Osteocyte (in vitro differentiated cells): ENCODE measurements at regions not wholly inside any gene's neighbourhood (a gene's known extent, or its start where the extent isn't known, plus 50 kb on each side); places are given as distances from the start of the nearest gene placed in this dataset.

Source experiments
- DNase-seq: peaks from one replicate; pipeline ENCODE4 v3.0.0; 2021; ENCODE audit warnings: mixed read lengths; ENCODE audit not compliant: unreplicated experiment; ENCODE audit errors: extremely low spot score
- H3K27ac Mint-ChIP-seq: one replicate; pipeline ENCODE4 v1.8.0; 2021; ENCODE audit warnings: mild to moderate bottlenecking, mixed read lengths; ENCODE audit not compliant: unreplicated experiment
- H3K27me3 Mint-ChIP-seq: one replicate; pipeline ENCODE4 v1.8.0; 2021; ENCODE audit warnings: mixed read lengths; ENCODE audit not compliant: unreplicated experiment
- H3K36me3 Mint-ChIP-seq: one replicate; pipeline ENCODE4 v1.8.0; 2021; ENCODE audit warnings: mixed read lengths; ENCODE audit not compliant: unreplicated experiment
- H3K4me1 Mint-ChIP-seq: one replicate; pipeline ENCODE4 v1.8.0; 2021; ENCODE audit warnings: mixed read lengths; ENCODE audit not compliant: unreplicated experiment
- H3K4me3 Mint-ChIP-seq: one replicate; pipeline ENCODE4 v1.8.0; 2021; ENCODE audit warnings: mild to moderate bottlenecking, moderate library complexity, mixed read lengths; ENCODE audit not compliant: unreplicated experiment
- H3K9me3 Mint-ChIP-seq: one replicate; pipeline ENCODE4 v1.8.0; 2021; ENCODE audit warnings: mixed read lengths; ENCODE audit not compliant: unreplicated experiment
- TF ChIP-seq, protein P1 (sequence below): fragments of 200-600 bp; sonication (generic); IDR thresholded peaks from 2 replicates; pipeline ENCODE4 v1.5.0; 2021; ENCODE audit warnings: antibody characterized with exemption, mild to moderate bottlenecking, moderate library complexity

DNA sequence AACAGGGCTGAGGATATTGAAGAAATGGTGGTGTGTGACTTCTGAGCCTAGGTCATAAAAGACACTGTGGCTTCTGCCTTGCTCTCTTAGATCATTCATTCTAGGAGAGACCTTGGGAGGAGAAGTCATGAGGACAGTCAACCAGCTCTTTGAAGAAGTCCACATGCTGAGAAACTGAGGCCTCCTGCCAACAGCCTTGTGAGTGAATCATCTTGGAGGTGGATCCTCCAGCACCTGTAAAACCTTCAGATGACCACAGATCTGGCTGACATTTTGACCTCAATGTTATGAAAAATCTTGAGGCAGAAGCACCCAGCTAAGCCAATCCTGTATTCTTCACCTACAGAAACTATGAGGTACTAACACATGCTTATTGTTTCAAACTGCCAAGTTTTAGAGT is 165.9 kb downstream of the CARTPT start:
- no peak for DNase-seq
- Mint-ChIP-seq H3K27ac (no peak overlapping the region), H3K36me3 (no peaks in the 10 kb centered on the region), H3K4me3 (no peak overlapping the region), H3K9me3 (no peaks in the 10 kb centered on the region), H3K27me3 (peaks cover 12% of the 10 kb centered on the region), H3K4me1 (peaks cover 44% of the 10 kb centered on the region)
- TF ChIP-seq, protein P1, sequence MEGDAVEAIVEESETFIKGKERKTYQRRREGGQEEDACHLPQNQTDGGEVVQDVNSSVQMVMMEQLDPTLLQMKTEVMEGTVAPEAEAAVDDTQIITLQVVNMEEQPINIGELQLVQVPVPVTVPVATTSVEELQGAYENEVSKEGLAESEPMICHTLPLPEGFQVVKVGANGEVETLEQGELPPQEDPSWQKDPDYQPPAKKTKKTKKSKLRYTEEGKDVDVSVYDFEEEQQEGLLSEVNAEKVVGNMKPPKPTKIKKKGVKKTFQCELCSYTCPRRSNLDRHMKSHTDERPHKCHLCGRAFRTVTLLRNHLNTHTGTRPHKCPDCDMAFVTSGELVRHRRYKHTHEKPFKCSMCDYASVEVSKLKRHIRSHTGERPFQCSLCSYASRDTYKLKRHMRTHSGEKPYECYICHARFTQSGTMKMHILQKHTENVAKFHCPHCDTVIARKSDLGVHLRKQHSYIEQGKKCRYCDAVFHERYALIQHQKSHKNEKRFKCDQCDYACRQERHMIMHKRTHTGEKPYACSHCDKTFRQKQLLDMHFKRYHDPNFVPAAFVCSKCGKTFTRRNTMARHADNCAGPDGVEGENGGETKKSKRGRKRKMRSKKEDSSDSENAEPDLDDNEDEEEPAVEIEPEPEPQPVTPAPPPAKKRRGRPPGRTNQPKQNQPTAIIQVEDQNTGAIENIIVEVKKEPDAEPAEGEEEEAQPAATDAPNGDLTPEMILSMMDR: no peak

DNA sequence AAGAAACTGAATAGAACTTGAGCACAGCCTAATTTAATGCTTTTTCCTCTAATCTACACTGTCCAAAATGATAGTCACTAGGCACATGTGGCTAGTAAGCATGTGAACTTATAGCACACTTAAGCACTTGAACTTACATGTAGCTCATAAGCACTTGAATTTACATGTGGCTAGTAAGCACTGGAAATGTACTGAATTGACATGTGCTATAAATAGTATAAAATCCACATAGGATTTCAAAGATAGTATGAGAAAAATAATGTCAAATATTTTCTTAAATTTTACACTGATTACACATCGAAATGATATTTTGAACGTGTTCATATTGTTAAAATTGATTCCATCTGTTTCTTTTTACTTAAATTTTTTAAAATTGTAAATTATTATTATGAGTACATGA is 167.3 kb downstream of the CARTPT start:
- Mint-ChIP-seq H3K9me3 (no peaks in the 10 kb centered on the region), H3K36me3 (no peaks in the 10 kb centered on the region), H3K4me3 (no peak overlapping the region), H3K4me1 (peaks cover 32% of the 10 kb centered on the region), H3K27ac (no peak overlapping the region), H3K27me3 (peaks cover 20% of the 10 kb centered on the region)
- no peak for DNase-seq
- TF ChIP-seq, protein P1: no peak

DNA sequence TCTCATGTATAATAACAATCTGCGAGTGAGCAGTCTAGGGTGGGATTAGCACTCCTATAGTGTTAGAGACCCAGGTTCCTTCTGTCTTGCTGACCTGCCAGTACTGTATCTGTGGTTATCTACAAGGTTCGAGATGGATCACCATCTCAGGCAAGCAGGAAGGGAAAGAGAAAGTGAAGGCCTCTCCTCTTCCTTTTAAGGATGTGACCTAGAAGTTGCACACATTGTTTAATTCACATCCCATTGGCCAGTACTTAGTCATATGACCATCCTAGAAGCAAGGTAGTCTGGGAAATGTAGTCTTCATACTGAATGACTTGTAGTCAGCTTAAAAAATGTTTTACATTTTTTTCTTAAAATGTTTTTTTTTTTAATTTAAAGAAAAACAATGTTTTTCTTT is 168.6 kb downstream of the CARTPT start:
- Mint-ChIP-seq H3K9me3 (no peaks in the 10 kb centered on the region), H3K36me3 (no peaks in the 10 kb centered on the region), H3K27ac (peak overlapping the region; percentile 63), H3K4me1 (peaks cover 31% of the 10 kb centered on the region), H3K4me3 (no peak overlapping the region), H3K27me3 (peaks cover 20% of the 10 kb centered on the region)
- DNase-seq: no peak
- TF ChIP-seq, protein P1: no peak

DNA sequence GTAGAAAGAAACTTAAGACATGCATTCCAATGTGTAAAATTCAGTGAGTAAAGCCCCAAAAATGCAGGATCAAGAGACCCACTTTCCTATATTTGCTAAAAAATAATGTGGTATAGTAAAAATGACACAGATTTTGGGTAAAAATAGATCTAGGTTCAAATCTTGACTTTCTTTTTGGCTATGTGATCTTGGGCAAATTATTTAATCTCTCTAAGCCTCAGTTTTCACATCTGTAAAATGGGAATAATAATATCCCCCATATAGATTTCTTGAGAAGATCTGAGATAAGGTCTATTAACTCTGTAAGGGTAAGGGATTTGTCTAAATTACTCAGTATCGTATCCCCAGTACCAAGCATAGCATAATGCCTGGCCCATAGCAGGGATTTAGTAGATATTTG is 172.3 kb downstream of the CARTPT start:
- Mint-ChIP-seq H3K27me3 (peaks cover 29% of the 10 kb centered on the region), H3K27ac (no peak overlapping the region), H3K4me3 (no peak overlapping the region), H3K4me1 (peaks cover 10% of the 10 kb centered on the region), H3K9me3 (no peaks in the 10 kb centered on the region), H3K36me3 (no peaks in the 10 kb centered on the region)
- DNase-seq: no peak
- TF ChIP-seq, protein P1: no peak

DNA sequence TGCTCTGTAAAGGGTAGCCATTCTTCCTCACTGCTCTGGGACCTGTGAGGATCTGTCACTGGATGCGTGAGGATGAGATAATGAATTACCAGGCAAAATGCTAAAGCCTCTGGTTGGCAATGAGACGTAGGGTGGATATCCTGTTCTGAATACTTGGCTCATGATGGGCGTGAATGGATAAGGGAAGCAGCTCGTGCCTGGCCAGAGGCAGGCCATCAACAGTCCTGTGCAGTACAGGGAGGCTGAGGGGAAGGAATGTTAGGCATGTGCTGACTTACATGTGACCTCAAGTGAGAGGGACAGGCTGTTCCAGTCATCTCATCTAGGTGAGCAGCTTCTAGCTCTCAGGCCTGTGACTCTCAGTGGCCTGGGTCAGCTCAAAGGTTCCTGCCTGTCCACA is 172.8 kb downstream of the CARTPT start:
- TF ChIP-seq, protein P1: no peak
- Mint-ChIP-seq H3K27me3 (peaks cover 29% of the 10 kb centered on the region), H3K4me1 (peaks cover 10% of the 10 kb centered on the region), H3K27ac (no peak overlapping the region), H3K9me3 (no peaks in the 10 kb centered on the region), H3K4me3 (no peak overlapping the region), H3K36me3 (no peaks in the 10 kb centered on the region)
- no peak for DNase-seq
